ENCODE measurements at regions not wholly inside any gene's neighbourhood (a gene's known extent, or its start where the extent isn't known, plus 50 kb on each side); places are given as distances from the start of the nearest gene placed in this dataset.

- ATAC-seq (ENCODE audit: low read depth) = no peak
- H3K4me3 ChIP-seq (ENCODE audit: severe bottlenecking) = no peak overlapping the region
Measured at GRCh38 chrX:127243654-127244053, 424.1 kb downstream of the PRR32 start.

GRCh38 chrX:127259742-127260141, 440.2 kb downstream of the PRR32 start:
- Histone ChIP-seq H3K36me3 (ENCODE audit: low read depth) (no peaks in the 10 kb centered on the region), H3K4me1 (ENCODE audit: insufficient read depth, poor library complexity, severe bottlenecking) (no peaks in the 10 kb centered on the region), H3K4me3 (ENCODE audit: severe bottlenecking) (no peak overlapping the region), H3K27me3 (ENCODE audit: insufficient read depth, poor library complexity, severe bottlenecking) (no peaks in the 10 kb centered on the region), H3K27ac (ENCODE audit: poor library complexity, severe bottlenecking) (no peak overlapping the region), H3K9me3 (ENCODE audit: severe bottlenecking) (no peaks in the 10 kb centered on the region)
- no peak for TF ChIP-seq CTCF (IDR thresholded peaks at IDR 0.05; ENCODE audit: poor library complexity, severe bottlenecking)
- DNase-seq (ENCODE audit: low spot score) = no peak
- ATAC-seq (ENCODE audit: low read depth) = no peak

More at GRCh38 chrX:127243654-127244053, 424.1 kb downstream of the PRR32 start:
- H3K36me3 ChIP-seq (ENCODE audit: low read depth) = no peaks in the 10 kb centered on the region
- no peak for TF ChIP-seq CTCF (IDR thresholded peaks at IDR 0.05; ENCODE audit: poor library complexity, severe bottlenecking)
- H3K9me3 ChIP-seq (ENCODE audit: severe bottlenecking) = no peaks in the 10 kb centered on the region
- no peaks in the 10 kb centered on the region for H3K4me1 ChIP-seq (ENCODE audit: insufficient read depth, poor library complexity, severe bottlenecking)
- H3K27ac ChIP-seq (ENCODE audit: poor library complexity, severe bottlenecking) = no peak overlapping the region
- DNase-seq (ENCODE audit: low spot score) = no peak
- no peaks in the 10 kb centered on the region for H3K27me3 ChIP-seq (ENCODE audit: insufficient read depth, poor library complexity, severe bottlenecking)

- Histone ChIP-seq H3K27ac (ENCODE audit: poor library complexity, severe bottlenecking) (no peak overlapping the region), H3K4me3 (ENCODE audit: severe bottlenecking) (no peak overlapping the region), H3K9me3 (ENCODE audit: severe bottlenecking) (no peaks in the 10 kb centered on the region), H3K27me3 (ENCODE audit: insufficient read depth, poor library complexity, severe bottlenecking) (no peaks in the 10 kb centered on the region), H3K4me1 (ENCODE audit: insufficient read depth, poor library complexity, severe bottlenecking) (no peaks in the 10 kb centered on the region), H3K36me3 (ENCODE audit: low read depth) (no peaks in the 10 kb centered on the region)
- no peak for DNase-seq (ENCODE audit: low spot score)
- TF ChIP-seq CTCF (IDR thresholded peaks at IDR 0.05; ENCODE audit: poor library complexity, severe bottlenecking) = no peak
- ATAC-seq (ENCODE audit: low read depth) = no peak
Measured at GRCh38 chrX:127276326-127276725, 456.8 kb downstream of the PRR32 start.

- Histone ChIP-seq H3K4me1 (ENCODE audit: insufficient read depth, poor library complexity, severe bottlenecking) (no peaks in the 10 kb centered on the region), H3K27ac (ENCODE audit: poor library complexity, severe bottlenecking) (no peak overlapping the region), H3K27me3 (ENCODE audit: insufficient read depth, poor library complexity, severe bottlenecking) (no peaks in the 10 kb centered on the region), H3K36me3 (ENCODE audit: low read depth) (no peaks in the 10 kb centered on the region), H3K4me3 (ENCODE audit: severe bottlenecking) (no peak overlapping the region), H3K9me3 (ENCODE audit: severe bottlenecking) (no peaks in the 10 kb centered on the region)
- ATAC-seq (ENCODE audit: low read depth) = no peak
- no peak for DNase-seq (ENCODE audit: low spot score)
- TF ChIP-seq CTCF (IDR thresholded peaks at IDR 0.05; ENCODE audit: poor library complexity, severe bottlenecking) = no peak
Measured at GRCh38 chrX:127300511-127300910, 481.0 kb downstream of the PRR32 start.

GRCh38 chrX:127302841-127303240, 483.3 kb downstream of the PRR32 start:
- no peaks in the 10 kb centered on the region for H3K4me1 ChIP-seq (ENCODE audit: insufficient read depth, poor library complexity, severe bottlenecking)
- ATAC-seq (ENCODE audit: low read depth) (no peak), DNase-seq (ENCODE audit: low spot score) (no peak)
- H3K9me3 ChIP-seq (ENCODE audit: severe bottlenecking) = no peaks in the 10 kb centered on the region
- H3K36me3 ChIP-seq (ENCODE audit: low read depth) = no peaks in the 10 kb centered on the region
- no peak for TF ChIP-seq CTCF (IDR thresholded peaks at IDR 0.05; ENCODE audit: poor library complexity, severe bottlenecking)
- H3K27ac ChIP-seq (ENCODE audit: poor library complexity, severe bottlenecking) = no peak overlapping the region
- no peak overlapping the region for H3K4me3 ChIP-seq (ENCODE audit: severe bottlenecking)
- no peaks in the 10 kb centered on the region for H3K27me3 ChIP-seq (ENCODE audit: insufficient read depth, poor library complexity, severe bottlenecking)
